ENCODE measurements at regions not wholly inside any gene's neighbourhood (a gene's known extent, or its start where the extent isn't known, plus 50 kb on each side); places are given as distances from the start of the nearest gene placed in this dataset.

GRCh38 chr2:23268467-23269263, 116.3 kb upstream of the KLHL29 start:
- Histone ChIP-seq H4K91ac (ENCODE audit: low read depth, low read length, poor library complexity) (no peak overlapping the region), H3K4me1 (ENCODE audit: control insufficient read depth in 2 of 2, insufficient read depth in 1 of 2, low read depth in 1 of 2, low read length in 2 of 2) (no peaks in the 10 kb centered on the region), H3K27ac (replicated peaks; ENCODE audit: low read length) (no peak overlapping the region), H3K14ac (ENCODE audit: low read length) (no peak overlapping the region), H3K4ac (ENCODE audit: low read length) (no peak overlapping the region), H2BK12ac (ENCODE audit: low read length) (no peak overlapping the region), H4K8ac (ENCODE audit: low read depth, low read length) (no peak overlapping the region), H3K9me3 (replicated peaks in 1 of 2; ENCODE audit: control insufficient read depth in 2 of 2, insufficient read depth in 1 of 2, low read depth in 1 of 2, low read length in 2 of 2) (no peaks in the 10 kb centered on the region), H3K23ac (ENCODE audit: low read depth, low read length, poor library complexity) (no peak overlapping the region), H3K36me3 (replicated peaks in 1 of 2; ENCODE audit: control insufficient read depth in 2 of 2, insufficient read depth in 2 of 2, low read length in 2 of 2) (no peaks in the 10 kb centered on the region), H3K18ac (ENCODE audit: low read length) (no peak overlapping the region), H2BK120ac (ENCODE audit: low read depth, low read length) (no peak overlapping the region), H2AFZ (ENCODE audit: low read length) (no peak overlapping the region), H3K9ac (ENCODE audit: low read depth, low read length, poor library complexity) (no peak overlapping the region), H3K4me3 (ENCODE audit: low read length in 2 of 2) (no peak overlapping the region), H3K79me1 (ENCODE audit: low read depth, low read length) (no peaks in the 10 kb centered on the region), H3K27me3 (ENCODE audit: control insufficient read depth in 3 of 3, insufficient read depth in 3 of 3, low read depth in 1 of 3, low read length in 3 of 3) (no peaks in the 10 kb centered on the region), H2BK5ac (ENCODE audit: low read length) (no peak overlapping the region), H2BK15ac (ENCODE audit: low read length) (no peak overlapping the region), H2AK5ac (ENCODE audit: low read depth, low read length) (no peak overlapping the region), H3K4me2 (ENCODE audit: insufficient read depth, low read length, poor library complexity, severe bottlenecking) (no peak overlapping the region)
- WGBS, 2 donors (ENCODE audit: extremely low coverage in 2 of 2, insufficient read length in 2 of 2, insufficient replicate concordance in 1 of 2), result no CpG with 5 or more reads among the region's 3 CpGs
- no peak for DNase-seq (ENCODE audit: low spot score)

- no peaks in the 10 kb centered on the region for H3K27me3 ChIP-seq (ENCODE audit: control insufficient read depth in 3 of 3, insufficient read depth in 3 of 3, low read depth in 1 of 3, low read length in 3 of 3)
- H2AFZ ChIP-seq (ENCODE audit: low read length), result no peak overlapping the region
- no peak for DNase-seq (ENCODE audit: low spot score)
Measured at GRCh38 chr2:23269747-23270146, 115.2 kb upstream of the KLHL29 start.

GRCh38 chr2:23270810-23271209, 114.2 kb upstream of the KLHL29 start:
- no peak overlapping the region for H3K4me3 ChIP-seq (ENCODE audit: low read length in 2 of 2)
- H3K4ac ChIP-seq (ENCODE audit: low read length), result no peak overlapping the region
- no peak overlapping the region for H3K18ac ChIP-seq (ENCODE audit: low read length)
- H3K27me3 ChIP-seq (ENCODE audit: control insufficient read depth in 3 of 3, insufficient read depth in 3 of 3, low read depth in 1 of 3, low read length in 3 of 3), result no peaks in the 10 kb centered on the region
- no peaks in the 10 kb centered on the region for H3K36me3 ChIP-seq (replicated peaks in 1 of 2; ENCODE audit: control insufficient read depth in 2 of 2, insufficient read depth in 2 of 2, low read length in 2 of 2)
- no peak overlapping the region for H2BK15ac ChIP-seq (ENCODE audit: low read length)
- no peak overlapping the region for H3K9ac ChIP-seq (ENCODE audit: low read depth, low read length, poor library complexity)
- no peak overlapping the region for H2BK12ac ChIP-seq (ENCODE audit: low read length)
- H3K4me1 ChIP-seq (ENCODE audit: control insufficient read depth in 2 of 2, insufficient read depth in 1 of 2, low read depth in 1 of 2, low read length in 2 of 2), result no peaks in the 10 kb centered on the region
- H3K27ac ChIP-seq (replicated peaks; ENCODE audit: low read length), result no peak overlapping the region
- no peak overlapping the region for H2AK5ac ChIP-seq (ENCODE audit: low read depth, low read length)
- no peak for DNase-seq (ENCODE audit: low spot score)
- no peaks in the 10 kb centered on the region for H3K79me1 ChIP-seq (ENCODE audit: low read depth, low read length)
- no peak overlapping the region for H3K14ac ChIP-seq (ENCODE audit: low read length)
- no peak overlapping the region for H4K91ac ChIP-seq (ENCODE audit: low read depth, low read length, poor library complexity)
- H3K9me3 ChIP-seq (replicated peaks in 1 of 2; ENCODE audit: control insufficient read depth in 2 of 2, insufficient read depth in 1 of 2, low read depth in 1 of 2, low read length in 2 of 2), result no peaks in the 10 kb centered on the region
- H3K23ac ChIP-seq (ENCODE audit: low read depth, low read length, poor library complexity), result no peak overlapping the region
- no peak overlapping the region for H4K8ac ChIP-seq (ENCODE audit: low read depth, low read length)
- H2BK5ac ChIP-seq (ENCODE audit: low read length), result no peak overlapping the region
- H2AFZ ChIP-seq (ENCODE audit: low read length), result no peak overlapping the region
- H2BK120ac ChIP-seq (ENCODE audit: low read depth, low read length), result no peak overlapping the region
- H3K4me2 ChIP-seq (ENCODE audit: insufficient read depth, low read length, poor library complexity, severe bottlenecking), result no peak overlapping the region
- no CpG with 5 or more reads among the region's 1 CpG for WGBS, 2 donors (ENCODE audit: extremely low coverage in 2 of 2, insufficient read length in 2 of 2, insufficient replicate concordance in 1 of 2)

More at GRCh38 chr2:23269747-23270146, 115.2 kb upstream of the KLHL29 start:
- H4K91ac ChIP-seq (ENCODE audit: low read depth, low read length, poor library complexity), result no peak overlapping the region
- no peak overlapping the region for H3K27ac ChIP-seq (replicated peaks; ENCODE audit: low read length)
- H3K4me3 ChIP-seq (ENCODE audit: low read length in 2 of 2), result no peak overlapping the region
- H2BK15ac ChIP-seq (ENCODE audit: low read length), result no peak overlapping the region
- no peak overlapping the region for H2AK5ac ChIP-seq (ENCODE audit: low read depth, low read length)
- H2BK12ac ChIP-seq (ENCODE audit: low read length), result no peak overlapping the region
- H3K9me3 ChIP-seq (replicated peaks in 1 of 2; ENCODE audit: control insufficient read depth in 2 of 2, insufficient read depth in 1 of 2, low read depth in 1 of 2, low read length in 2 of 2), result no peaks in the 10 kb centered on the region
- no peak overlapping the region for H4K8ac ChIP-seq (ENCODE audit: low read depth, low read length)
- no peaks in the 10 kb centered on the region for H3K36me3 ChIP-seq (replicated peaks in 1 of 2; ENCODE audit: control insufficient read depth in 2 of 2, insufficient read depth in 2 of 2, low read length in 2 of 2)
- H3K18ac ChIP-seq (ENCODE audit: low read length), result no peak overlapping the region
- H3K79me1 ChIP-seq (ENCODE audit: low read depth, low read length), result no peaks in the 10 kb centered on the region
- H3K4me2 ChIP-seq (ENCODE audit: insufficient read depth, low read length, poor library complexity, severe bottlenecking), result no peak overlapping the region
- no CpG with 5 or more reads among the region's 3 CpGs for WGBS, 2 donors (ENCODE audit: extremely low coverage in 2 of 2, insufficient read length in 2 of 2, insufficient replicate concordance in 1 of 2)
- no peaks in the 10 kb centered on the region for H3K4me1 ChIP-seq (ENCODE audit: control insufficient read depth in 2 of 2, insufficient read depth in 1 of 2, low read depth in 1 of 2, low read length in 2 of 2)
- no peak overlapping the region for H2BK5ac ChIP-seq (ENCODE audit: low read length)
- H3K23ac ChIP-seq (ENCODE audit: low read depth, low read length, poor library complexity), result no peak overlapping the region
- no peak overlapping the region for H3K4ac ChIP-seq (ENCODE audit: low read length)
- no peak overlapping the region for H3K14ac ChIP-seq (ENCODE audit: low read length)
- H2BK120ac ChIP-seq (ENCODE audit: low read depth, low read length), result no peak overlapping the region
- H3K9ac ChIP-seq (ENCODE audit: low read depth, low read length, poor library complexity), result no peak overlapping the region

- Histone ChIP-seq H3K36me3 (replicated peaks in 1 of 2; ENCODE audit: control insufficient read depth in 2 of 2, insufficient read depth in 2 of 2, low read length in 2 of 2) (no peaks in the 10 kb centered on the region), H3K14ac (ENCODE audit: low read length) (no peak overlapping the region), H2BK12ac (ENCODE audit: low read length) (no peak overlapping the region), H2AK5ac (ENCODE audit: low read depth, low read length) (no peak overlapping the region), H4K91ac (ENCODE audit: low read depth, low read length, poor library complexity) (no peak overlapping the region), H3K4me3 (ENCODE audit: low read length in 2 of 2) (no peak overlapping the region), H3K4ac (ENCODE audit: low read length) (no peak overlapping the region), H3K9ac (ENCODE audit: low read depth, low read length, poor library complexity) (no peak overlapping the region), H3K23ac (ENCODE audit: low read depth, low read length, poor library complexity) (no peak overlapping the region), H3K4me2 (ENCODE audit: insufficient read depth, low read length, poor library complexity, severe bottlenecking) (no peak overlapping the region), H2BK5ac (ENCODE audit: low read length) (no peak overlapping the region), H2AFZ (ENCODE audit: low read length) (no peak overlapping the region), H3K27me3 (ENCODE audit: control insufficient read depth in 3 of 3, insufficient read depth in 3 of 3, low read depth in 1 of 3, low read length in 3 of 3) (no peaks in the 10 kb centered on the region), H3K18ac (ENCODE audit: low read length) (no peak overlapping the region), H3K79me1 (ENCODE audit: low read depth, low read length) (no peaks in the 10 kb centered on the region), H2BK120ac (ENCODE audit: low read depth, low read length) (no peak overlapping the region), H3K27ac (replicated peaks; ENCODE audit: low read length) (no peak overlapping the region), H2BK15ac (ENCODE audit: low read length) (no peak overlapping the region), H4K8ac (ENCODE audit: low read depth, low read length) (no peak overlapping the region), H3K4me1 (ENCODE audit: control insufficient read depth in 2 of 2, insufficient read depth in 1 of 2, low read depth in 1 of 2, low read length in 2 of 2) (no peaks in the 10 kb centered on the region), H3K9me3 (replicated peaks in 1 of 2; ENCODE audit: control insufficient read depth in 2 of 2, insufficient read depth in 1 of 2, low read depth in 1 of 2, low read length in 2 of 2) (no peaks in the 10 kb centered on the region)
- no peak for DNase-seq (ENCODE audit: low spot score)
- WGBS, 2 donors (ENCODE audit: extremely low coverage in 2 of 2, insufficient read length in 2 of 2, insufficient replicate concordance in 1 of 2), result no CpG with 5 or more reads among the region's 4 CpGs
Measured at GRCh38 chr2:23271230-23271629, 113.7 kb upstream of the KLHL29 start.
